HG03108 (cell line): ENCODE measurements at regions not wholly inside any gene's neighbourhood (a gene's known extent, or its start where the extent isn't known, plus 50 kb on each side); places are given as distances from the start of the nearest gene placed in this dataset.

ENCODE experiments used
- ATAC-seq: cut with Tn5 transposase; IDR thresholded peaks from one replicate; pipeline ENCODE4 v1.9.1; 2021; ENCODE audit warnings: moderate library complexity; ENCODE audit not compliant: unreplicated experiment

- no peak for ATAC-seq
Measured at GRCh38 chr22:22392131-22392530, 116.4 kb downstream of the ZNF280B start.

GRCh38 chr22:22394591-22394990, 114.0 kb downstream of the ZNF280B start:
- no peak for ATAC-seq

GRCh38 chr22:22395245-22395644, 113.3 kb downstream of the ZNF280B start:
- ATAC-seq: no peak

DNA sequence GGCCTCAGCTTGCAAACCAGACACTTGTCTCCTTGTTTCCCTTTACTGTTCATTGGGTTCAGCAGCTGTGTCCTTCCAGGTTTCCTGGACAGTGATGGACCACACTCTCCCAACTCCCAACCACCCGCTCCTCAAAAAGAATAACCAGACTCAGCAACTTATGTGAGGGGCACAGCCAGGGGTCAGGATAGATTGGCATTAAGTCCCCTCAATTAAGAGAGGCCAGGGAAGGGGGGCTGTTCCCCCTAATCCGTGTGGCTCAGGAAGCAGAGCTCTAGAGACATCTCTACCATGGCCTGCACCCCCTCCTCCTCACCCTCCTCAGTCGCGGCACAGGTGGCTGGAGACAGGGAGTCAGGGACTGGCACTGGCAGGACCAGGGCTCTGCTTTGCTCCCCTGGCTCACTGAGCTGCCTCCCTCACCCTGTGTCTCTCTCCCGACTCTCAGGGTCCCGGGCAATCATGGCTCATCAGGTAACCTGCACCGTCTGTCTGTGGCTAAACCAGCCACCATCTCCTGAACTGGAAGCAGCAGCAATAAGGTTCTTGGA, 111.7 kb downstream of the ZNF280B start:
- ATAC-seq: no peak

- ATAC-seq: no peak
Measured at GRCh38 chr22:22397292-22397870, 111.2 kb downstream of the ZNF280B start.

DNA sequence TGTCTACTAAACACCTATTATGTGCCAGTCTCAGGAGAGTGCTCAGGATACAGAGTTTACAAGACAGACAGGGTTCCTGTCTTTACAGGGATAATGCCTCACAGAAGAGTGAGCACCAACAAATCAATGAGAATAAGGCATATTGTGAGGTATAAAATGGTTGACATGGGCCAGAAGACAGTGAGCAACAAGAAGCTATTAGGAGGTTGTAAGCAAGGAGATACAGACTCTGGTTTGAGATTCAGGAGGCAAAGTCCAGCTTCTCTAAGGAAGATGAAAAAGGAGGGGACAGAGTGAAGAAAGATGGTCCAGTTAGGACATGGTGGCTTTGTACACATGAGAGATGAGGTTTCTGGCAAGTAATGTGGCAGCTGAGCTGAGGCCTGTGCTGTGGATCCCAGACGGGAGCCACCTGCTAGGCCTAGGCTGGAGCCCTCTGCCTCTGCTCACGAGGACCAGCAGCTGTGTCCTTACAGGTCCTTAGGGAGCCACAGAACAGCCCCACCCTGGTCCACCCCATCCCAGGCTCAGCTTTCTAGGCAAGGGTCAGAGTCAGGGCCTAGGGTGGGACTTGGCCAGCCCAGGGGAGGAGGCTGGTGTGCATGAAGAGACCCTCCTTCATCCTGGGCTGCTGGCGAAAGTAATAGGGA, 110.5 kb downstream of the ZNF280B start:
- ATAC-seq: no peak

DNA sequence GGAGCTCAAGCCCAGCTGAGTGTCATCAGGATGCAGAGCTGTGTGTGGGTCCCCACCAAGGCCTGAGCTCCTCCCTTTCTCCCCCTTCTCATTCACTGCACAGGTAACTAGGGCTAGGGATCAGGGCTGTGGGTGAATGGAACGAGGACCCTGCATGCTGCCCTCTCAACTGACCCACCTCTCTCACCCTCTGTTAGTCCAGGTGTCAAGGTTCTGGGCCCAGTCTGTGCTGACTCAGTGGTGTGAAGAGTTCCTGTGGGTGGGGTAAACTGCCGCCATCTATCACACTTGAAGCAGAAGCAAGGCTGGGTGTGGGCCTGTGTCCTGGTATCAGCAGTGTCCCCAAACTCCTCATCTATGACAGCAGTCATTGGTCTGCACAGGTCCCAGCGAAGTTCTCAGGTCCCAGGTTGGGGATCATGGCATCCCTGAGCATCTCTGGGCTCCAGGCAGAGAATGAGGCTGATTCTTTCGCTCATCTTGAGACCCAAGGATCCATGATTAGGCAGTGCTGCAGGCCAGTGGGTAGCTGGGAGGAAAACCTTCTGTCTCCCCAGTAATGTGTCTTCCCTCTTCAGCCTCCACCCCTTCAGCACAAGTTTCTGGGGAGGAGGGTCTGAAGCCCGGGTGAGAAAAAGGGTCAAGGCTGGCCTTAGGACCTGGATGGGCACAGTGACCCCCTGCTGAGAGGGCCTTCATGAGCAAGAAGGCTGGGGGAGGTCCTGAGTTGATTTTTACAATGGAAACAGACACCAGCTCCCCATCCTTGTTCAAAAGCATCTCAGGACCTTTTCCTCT, 109.8 kb downstream of the ZNF280B start:
- ATAC-seq: no peak

DNA sequence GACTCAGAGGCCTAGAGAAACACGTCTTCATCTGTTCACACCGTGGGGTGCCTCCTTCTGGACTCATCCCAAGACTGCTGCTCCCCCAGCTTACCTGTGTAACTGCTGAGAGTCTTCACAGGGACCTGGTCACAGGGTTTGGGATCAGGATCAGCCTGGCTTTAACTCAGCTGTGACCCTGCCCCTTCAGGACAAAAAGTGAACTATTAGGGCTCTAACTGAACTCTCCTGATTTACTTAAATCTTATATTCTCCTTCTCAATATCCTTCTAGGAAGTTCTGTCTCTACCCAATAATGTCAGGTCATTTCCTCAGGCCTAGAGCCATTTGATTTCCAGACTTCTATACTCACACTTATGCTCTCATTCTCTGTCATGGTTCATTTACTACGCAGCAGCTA, 108.4 kb downstream of the ZNF280B start:
- ATAC-seq: no peak

DNA sequence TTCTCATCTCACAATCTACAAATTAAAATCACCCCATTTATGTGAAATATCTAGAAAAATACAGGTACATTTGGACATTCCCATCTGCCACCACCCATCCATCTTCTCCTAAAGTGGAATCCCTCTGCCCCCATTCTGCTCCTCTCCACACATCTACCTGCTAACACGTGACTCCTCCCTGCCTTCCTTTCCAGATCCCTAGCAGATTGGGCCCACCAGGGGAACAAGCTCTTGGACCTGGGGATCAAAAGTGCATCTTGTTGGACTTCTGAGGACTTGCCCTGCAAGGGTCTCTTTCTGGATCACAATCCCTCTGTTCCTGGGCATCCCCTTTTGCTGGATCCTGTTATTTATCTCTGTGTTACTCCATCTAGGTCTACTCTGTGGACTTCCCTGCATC, 107.6 kb downstream of the ZNF280B start:
- no peak for ATAC-seq

- ATAC-seq: no peak
Measured at GRCh38 chr22:22401381-22401780, 107.2 kb downstream of the ZNF280B start.

DNA sequence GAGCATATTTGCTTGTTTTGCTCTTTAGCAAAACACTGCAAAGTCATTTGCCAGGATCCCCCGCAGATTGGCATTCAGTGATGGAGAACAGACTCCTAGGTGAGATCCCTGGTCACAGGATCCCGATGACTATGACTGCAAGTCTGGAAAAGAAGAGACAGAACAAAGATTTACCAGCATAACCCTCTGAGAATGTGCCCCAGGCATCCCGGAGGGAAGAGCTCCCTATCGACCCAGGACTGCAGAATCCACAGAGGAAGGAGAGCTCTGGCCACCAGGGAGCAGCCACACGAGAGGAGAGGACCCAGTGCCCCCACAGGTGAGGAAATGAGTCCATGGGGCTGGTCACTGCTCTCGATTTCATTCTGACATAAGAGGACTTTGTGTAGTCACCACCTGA, 105.2 kb downstream of the ZNF280B start:
- no peak for ATAC-seq

DNA sequence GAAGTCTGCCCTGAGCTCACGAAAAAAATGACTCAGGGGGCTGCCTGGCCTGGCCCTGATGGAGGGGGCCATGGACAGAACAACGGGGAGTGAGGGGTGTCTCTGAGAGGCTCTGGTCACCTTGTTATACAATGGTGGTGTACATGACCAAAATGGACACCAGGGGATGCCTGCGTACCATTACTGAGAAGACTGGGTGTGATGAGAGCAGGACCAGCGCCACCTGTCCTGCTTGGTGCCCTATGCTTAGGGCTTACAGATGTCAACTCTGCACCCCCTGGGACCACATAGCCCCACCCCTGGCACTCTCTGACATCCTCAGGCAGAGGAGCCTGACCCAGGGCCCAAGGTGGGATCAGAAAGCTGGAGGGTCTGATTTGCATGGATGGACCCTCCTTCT, 104.8 kb downstream of the ZNF280B start:
- ATAC-seq: no peak

- no peak for ATAC-seq
Measured at GRCh38 chr22:22404598-22405284, 103.8 kb downstream of the ZNF280B start.

- ATAC-seq: no peak
Measured at GRCh38 chr22:22406445-22407027, 102.0 kb downstream of the ZNF280B start.

- ATAC-seq: no peak
Measured at GRCh38 chr22:22407061-22407460, 101.5 kb downstream of the ZNF280B start.

- ATAC-seq: no peak
Measured at GRCh38 chr22:22408269-22408668, 100.3 kb downstream of the ZNF280B start.

- no peak for ATAC-seq
Measured at GRCh38 chr22:22408731-22409696, 99.5 kb downstream of the ZNF280B start.

DNA sequence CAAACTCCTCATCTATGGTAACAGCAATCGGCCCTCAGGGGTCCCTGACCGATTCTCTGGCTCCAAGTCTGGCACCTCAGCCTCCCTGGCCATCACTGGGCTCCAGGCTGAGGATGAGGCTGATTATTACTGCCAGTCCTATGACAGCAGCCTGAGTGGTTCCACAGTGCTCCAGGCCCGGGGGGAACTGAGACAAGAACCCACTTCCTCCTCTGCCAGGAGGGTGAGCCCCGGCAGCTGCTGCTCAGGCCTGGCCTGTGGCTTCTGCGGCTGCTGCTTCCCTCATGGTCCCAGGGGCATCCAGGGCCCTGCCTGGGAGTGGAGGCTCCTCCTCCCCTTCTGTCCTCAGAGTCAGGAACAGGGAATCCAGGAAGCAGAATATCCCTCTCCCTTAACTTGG, 98.4 kb downstream of the ZNF280B start:
- ATAC-seq: no peak

GRCh38 chr22:22410677-22411076, 97.9 kb downstream of the ZNF280B start:
- no peak for ATAC-seq

DNA sequence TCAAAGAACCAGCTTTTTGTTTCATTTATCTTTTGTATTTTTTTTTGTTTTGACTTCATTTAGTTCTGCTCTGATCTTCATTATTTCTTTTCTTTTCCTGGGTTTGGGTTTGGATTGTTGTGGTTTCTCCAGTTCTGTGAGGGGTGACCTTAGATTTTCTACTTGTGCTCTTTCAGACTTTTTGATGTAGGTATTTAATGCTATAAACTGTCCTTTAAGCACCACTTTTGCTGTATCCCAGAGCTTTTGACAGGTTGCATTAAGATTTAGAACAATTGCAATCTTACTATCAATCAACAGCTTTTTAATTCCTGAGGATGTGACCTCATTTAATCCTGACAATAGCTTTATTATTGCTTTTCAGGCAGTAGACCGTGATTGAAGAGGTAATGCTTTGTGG, 94.3 kb downstream of the ZNF280B start:
- ATAC-seq: no peak
